NCI-H2227 (cell line): ENCODE measurements at regions not wholly inside any gene's neighbourhood (a gene's known extent, or its start where the extent isn't known, plus 50 kb on each side); places are given as distances from the start of the nearest gene placed in this dataset.
"Not testable (repeated sequence)": the region's sequence is repeated elsewhere in the genome, so short reads cannot be mapped to it uniquely, and the experiment has no call there.

Experiments
- DNase-seq: peaks from one replicate; lab custom pipeline; 2025; ENCODE audit not compliant: unreplicated experiment; lab: John Stamatoyannopoulos, UW

- DNase-seq = no peak
Observed at GRCh38 chr20:7748624-7749023, 191.6 kb downstream of the HAO1 start.

- no peak for DNase-seq
Observed at GRCh38 chr20:7754102-7754501, 186.2 kb downstream of the HAO1 start.

- DNase-seq = no peak
Observed at GRCh38 chr20:7758406-7758805, 181.9 kb downstream of the HAO1 start.

GRCh38 chr20:7760247-7761031, 179.8 kb downstream of the HAO1 start:
- DNase-seq = no peak

- no peak for DNase-seq
Observed at GRCh38 chr20:7765221-7765620, 175.0 kb downstream of the HAO1 start.

GRCh38 chr20:7770046-7770445, 170.2 kb downstream of the HAO1 start:
- no peak for DNase-seq

GRCh38 chr20:7770578-7770977, 169.7 kb downstream of the HAO1 start:
- DNase-seq = no peak

GRCh38 chr20:7772371-7772770, 167.9 kb downstream of the HAO1 start:
- no peak for DNase-seq

GRCh38 chr20:7773511-7773910, 166.7 kb downstream of the HAO1 start:
- DNase-seq = no peak

- DNase-seq = no peak
Observed at GRCh38 chr20:7775072-7775471, 165.2 kb downstream of the HAO1 start.

- DNase-seq = no peak
Observed at GRCh38 chr20:7776148-7776547, 164.1 kb downstream of the HAO1 start.

GRCh38 chr20:7790189-7790588, 150.1 kb downstream of the HAO1 start:
- DNase-seq = no peak

GRCh38 chr20:7792150-7792869, 147.9 kb downstream of the HAO1 start:
- DNase-seq = no peak

GRCh38 chr20:7798176-7798575, 142.1 kb downstream of the HAO1 start:
- DNase-seq = no peak

- no peak for DNase-seq
Observed at GRCh38 chr20:7799862-7800261, 140.4 kb downstream of the HAO1 start.

GRCh38 chr20:7803411-7804151, 136.7 kb downstream of the HAO1 start:
- DNase-seq = not testable (repeated sequence)

GRCh38 chr20:7806831-7807230, 133.4 kb downstream of the HAO1 start:
- DNase-seq = no peak

GRCh38 chr20:7817286-7817685, 123.0 kb downstream of the HAO1 start:
- no peak for DNase-seq

GRCh38 chr20:7818477-7818876, 121.8 kb downstream of the HAO1 start:
- no peak for DNase-seq

GRCh38 chr20:7820897-7821296, 119.4 kb downstream of the HAO1 start:
- no peak for DNase-seq

- DNase-seq = no peak
Observed at GRCh38 chr20:7822772-7823171, 117.5 kb downstream of the HAO1 start.

- DNase-seq = no peak
Observed at GRCh38 chr20:7828437-7828836, 111.8 kb downstream of the HAO1 start.
